ENCODE measurements at regions not wholly inside any gene's neighbourhood (a gene's known extent, or its start where the extent isn't known, plus 50 kb on each side); places are given as distances from the start of the nearest gene placed in this dataset.

- DNase-seq (ENCODE audit: low read depth in 2 of 2), result no peak
- no peak overlapping the region for H3K4me3 ChIP-seq (replicated peaks in 1 of 2; ENCODE audit: low read depth in 2 of 2, low read length in 2 of 2)
- TF ChIP-seq CTCF (IDR thresholded peaks at IDR 0.05; ENCODE audit: low read depth, low read length), result no peak
Measured at GRCh38 chr11:23990346-23991164, 506.3 kb upstream of the LUZP2 start.

GRCh38 chr11:23991165-23991539, 505.7 kb upstream of the LUZP2 start:
- no peak for TF ChIP-seq CTCF (IDR thresholded peaks at IDR 0.05; ENCODE audit: low read depth, low read length)
- peak; percentile 56 to 73 for DNase-seq (ENCODE audit: low read depth in 2 of 2)
- H3K4me3 ChIP-seq (replicated peaks in 1 of 2; ENCODE audit: low read depth in 2 of 2, low read length in 2 of 2), result no peak overlapping the region

GRCh38 chr11:23995891-23996290, 501.0 kb upstream of the LUZP2 start:
- no peak overlapping the region for H3K4me3 ChIP-seq (replicated peaks in 1 of 2; ENCODE audit: low read depth in 2 of 2, low read length in 2 of 2)
- TF ChIP-seq CTCF (IDR thresholded peaks at IDR 0.05; ENCODE audit: low read depth, low read length), result no peak
- DNase-seq (ENCODE audit: low read depth in 2 of 2), result peak in 1 of 2 donors; percentile 24

- no peak for TF ChIP-seq CTCF (IDR thresholded peaks at IDR 0.05; ENCODE audit: low read depth, low read length)
- DNase-seq (ENCODE audit: low read depth in 2 of 2), result no peak
- H3K4me3 ChIP-seq (replicated peaks in 1 of 2; ENCODE audit: low read depth in 2 of 2, low read length in 2 of 2), result no peak overlapping the region
Measured at GRCh38 chr11:23997356-23997755, 499.5 kb upstream of the LUZP2 start.

- no peak for TF ChIP-seq CTCF (IDR thresholded peaks at IDR 0.05; ENCODE audit: low read depth, low read length)
- no peak for DNase-seq (ENCODE audit: low read depth in 2 of 2)
- no peak overlapping the region for H3K4me3 ChIP-seq (replicated peaks in 1 of 2; ENCODE audit: low read depth in 2 of 2, low read length in 2 of 2)
Measured at GRCh38 chr11:24005202-24005876, 491.5 kb upstream of the LUZP2 start.

GRCh38 chr11:24043842-24044241, 453.0 kb upstream of the LUZP2 start:
- DNase-seq (ENCODE audit: low read depth in 2 of 2), result no peak
- no peak overlapping the region for H3K4me3 ChIP-seq (replicated peaks in 1 of 2; ENCODE audit: low read depth in 2 of 2, low read length in 2 of 2)
- no peak for TF ChIP-seq CTCF (IDR thresholded peaks at IDR 0.05; ENCODE audit: low read depth, low read length)

Data from cardiac fibroblast (primary cell).